ENCODE measurements at regions not wholly inside any gene's neighbourhood (a gene's known extent, or its start where the extent isn't known, plus 50 kb on each side); places are given as distances from the start of the nearest gene placed in this dataset.
"Not testable (repeated sequence)": the region's sequence is repeated elsewhere in the genome, so short reads cannot be mapped to it uniquely, and the experiment has no call there.

DNA sequence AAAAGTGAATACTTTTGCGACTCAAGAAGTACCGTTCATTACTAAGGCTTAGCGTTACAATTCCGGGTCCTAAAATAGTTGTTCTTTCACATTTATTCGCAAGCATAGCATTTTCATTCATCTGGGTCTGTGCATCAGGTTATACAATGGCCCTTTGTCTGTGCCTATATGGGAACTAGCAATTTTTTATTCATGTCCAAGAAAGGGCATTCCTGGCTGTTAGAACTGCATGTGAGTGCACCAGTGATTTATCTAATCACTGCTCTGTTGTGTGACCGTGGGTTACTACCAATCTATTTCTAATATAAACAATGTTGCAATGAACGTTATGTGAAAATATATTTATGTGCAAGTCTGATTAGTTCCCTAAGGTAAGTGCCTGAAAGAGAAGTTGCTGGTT, 63.8 kb downstream of the SPANXA1 start:
- H3K4me3 ChIP-seq (ENCODE audit: low read depth, low read length) = not testable (repeated sequence)

DNA sequence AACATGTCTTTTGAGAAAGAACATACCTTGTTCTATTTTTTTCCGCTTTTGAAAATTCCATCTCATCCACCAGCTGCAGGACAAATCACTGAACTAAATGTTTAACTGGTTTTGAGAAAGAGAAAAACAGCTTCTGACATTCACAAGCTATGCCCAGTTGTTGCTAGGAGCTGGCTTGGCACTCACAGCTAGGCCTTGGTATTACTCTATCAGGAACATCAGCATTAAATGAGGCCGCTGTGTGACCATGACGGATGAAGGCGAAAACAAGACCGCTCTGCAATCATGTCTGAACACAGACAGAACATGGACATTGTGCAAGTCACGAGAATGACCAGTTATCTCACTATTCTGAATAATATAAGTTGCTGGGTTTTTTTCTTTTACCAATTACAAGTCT, 108.8 kb downstream of the SPANXA1 start:
- not testable (repeated sequence) for H3K4me3 ChIP-seq (ENCODE audit: low read depth, low read length)

DNA sequence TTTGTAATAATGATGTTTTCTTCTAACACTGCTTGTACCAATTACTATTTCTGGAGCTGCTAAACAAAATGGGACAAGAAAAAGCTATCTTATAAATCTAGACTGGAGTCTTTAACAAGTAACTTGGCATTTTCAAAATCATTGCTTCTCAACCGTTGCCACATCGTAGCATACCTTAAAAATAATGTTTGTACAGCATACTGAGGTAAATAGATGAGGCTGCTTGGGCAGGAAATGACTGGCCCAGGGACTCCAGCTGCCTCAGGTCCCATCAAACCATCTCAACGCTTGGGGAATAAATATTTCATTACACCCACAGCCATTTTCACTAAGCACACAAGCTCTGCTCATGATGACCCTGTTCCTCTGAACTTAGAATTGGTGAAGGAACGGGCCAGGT, 115.1 kb downstream of the SPANXA1 start:
- no peak overlapping the region for H3K4me3 ChIP-seq (ENCODE audit: low read depth, low read length)
- TF ChIP-seq CTCF (IDR thresholded peaks at IDR 0.05; ENCODE audit: borderline replicate concordance, insufficient read depth, low read depth, low read length) = no peak

GRCh38 chrX:141468940-141469339, 115.6 kb downstream of the SPANXA1 start:
- TF ChIP-seq CTCF (IDR thresholded peaks at IDR 0.05; ENCODE audit: borderline replicate concordance, insufficient read depth, low read depth, low read length) = no peak
- no peak overlapping the region for H3K4me3 ChIP-seq (ENCODE audit: low read depth, low read length)

DNA sequence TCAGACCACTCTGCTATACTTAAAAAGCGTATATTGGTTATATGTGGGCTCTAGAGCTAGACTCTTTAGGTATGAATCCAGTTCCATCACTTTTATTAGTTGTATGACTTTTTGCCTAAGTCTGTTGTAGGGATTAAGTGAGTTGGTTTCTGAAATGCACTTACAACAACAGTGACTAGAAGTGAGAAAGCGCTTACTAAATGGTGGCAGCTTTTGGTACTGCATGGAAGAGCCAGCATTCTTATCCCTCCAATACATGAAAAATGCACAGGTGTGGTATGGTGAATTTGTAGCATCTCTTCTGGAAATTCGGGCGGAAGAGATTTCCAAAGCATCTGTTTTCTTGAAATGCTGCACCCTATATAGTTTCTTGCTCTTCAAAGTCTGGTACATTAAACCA, 117.1 kb downstream of the SPANXA1 start:
- TF ChIP-seq CTCF (IDR thresholded peaks at IDR 0.05; ENCODE audit: borderline replicate concordance, insufficient read depth, low read depth, low read length) = peak; percentile 27; the same call in 1 of the 2 replicates
- H3K4me3 ChIP-seq (ENCODE audit: low read depth, low read length) = no peak overlapping the region

DNA sequence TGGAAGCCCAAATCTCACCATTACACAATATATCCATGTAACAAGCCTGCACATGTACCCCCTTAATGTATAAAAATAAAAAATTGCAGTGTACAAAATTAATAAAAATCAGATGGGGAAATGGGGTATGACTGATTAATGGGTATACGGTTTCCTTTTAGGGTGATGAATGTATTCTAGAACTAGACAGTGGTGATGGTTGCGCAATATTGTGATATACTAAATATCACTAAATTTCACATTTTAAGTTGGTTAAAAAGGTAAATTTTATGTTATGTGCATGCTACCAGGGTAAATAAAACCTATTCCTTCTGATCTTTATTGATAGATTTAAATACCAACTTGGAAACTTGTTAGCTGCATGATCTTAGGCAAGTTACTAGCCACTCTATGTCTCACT, 129.4 kb downstream of the SPANXA1 start:
- H3K4me3 ChIP-seq (ENCODE audit: low read depth, low read length) = no peak overlapping the region
- TF ChIP-seq CTCF (IDR thresholded peaks at IDR 0.05; ENCODE audit: borderline replicate concordance, insufficient read depth, low read depth, low read length) = no peak

DNA sequence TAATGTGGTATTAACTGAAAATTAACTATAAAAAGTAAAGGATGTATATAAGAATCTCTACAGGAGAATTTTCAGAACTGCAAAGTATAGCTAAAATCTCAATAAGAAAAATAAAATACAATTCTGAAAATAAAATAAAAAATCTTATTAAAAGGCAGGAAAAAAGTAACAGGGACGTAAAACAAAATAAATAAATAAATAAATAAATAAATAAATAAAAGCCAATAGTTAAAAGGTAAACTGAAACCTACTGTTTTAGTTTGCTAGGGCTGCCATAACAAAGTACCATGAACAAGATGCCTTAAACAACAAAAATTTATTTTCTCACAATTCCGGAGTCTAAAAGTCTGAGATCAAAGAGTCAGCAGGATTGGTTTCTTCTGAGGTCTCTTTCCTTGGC, 140.6 kb downstream of the SPANXA1 start:
- no peak for TF ChIP-seq CTCF (IDR thresholded peaks at IDR 0.05; ENCODE audit: borderline replicate concordance, insufficient read depth, low read depth, low read length)
- H3K4me3 ChIP-seq (ENCODE audit: low read depth, low read length) = no peak overlapping the region

GRCh38 chrX:141439651-141440050, 144.9 kb downstream of the SPANXA1 start:
- no peak for TF ChIP-seq CTCF (IDR thresholded peaks at IDR 0.05; ENCODE audit: borderline replicate concordance, insufficient read depth, low read depth, low read length)
- no peak overlapping the region for H3K4me3 ChIP-seq (ENCODE audit: low read depth, low read length)

Measured in GM12875 (cell line).